H1 (cell line): ENCODE measurements at regions not wholly inside any gene's neighbourhood (a gene's known extent, or its start where the extent isn't known, plus 50 kb on each side); places are given as distances from the start of the nearest gene placed in this dataset.

Source experiments
- EP300 ChIP-seq, 2 experiments: IDR thresholded peaks; 1 replicate in 1 of 2; 2 replicates in 1 of 2; pipeline ENCODE4 v1.6.1; 2011 to 2012; ENCODE audit warnings: low read depth in 2 of 2, low read length in 2 of 2, mild to moderate bottlenecking in 2 of 2, borderline replicate concordance in 1 of 2, inconsistent platforms in 1 of 2, moderate library complexity in 1 of 2
- EZH2 ChIP-seq: fragments of 200-600 bp; sonication (generic); IDR thresholded peaks from 2 replicates; pipeline ENCODE4 v1.7.1; 2012; ENCODE audit warnings: low read depth, mild to moderate bottlenecking, moderate library complexity, low read length, inconsistent platforms; ENCODE audit not compliant: severe bottlenecking
- GTF2F1 ChIP-seq: IDR thresholded peaks from 2 replicates; pipeline ENCODE4 v1.6.1; 2012; ENCODE audit warnings: low read depth, low read length, improper control_type of control experiment, borderline replicate concordance
- NRF1 ChIP-seq: IDR thresholded peaks from 2 replicates; pipeline ENCODE4 v1.6.1; 2011; ENCODE audit warnings: mild to moderate bottlenecking, low read depth, low read length, improper control_type of control experiment
- POLR2A ChIP-seq, 2 experiments: IDR thresholded peaks; 1 replicate in 1 of 2; 2 replicates in 1 of 2; pipeline ENCODE4 v1.6.1; 2011; ENCODE audit warnings: low read depth in 2 of 2, low read length in 2 of 2, mild to moderate bottlenecking in 2 of 2; ENCODE audit errors: control extremely low read depth in 1 of 2
- RXRA ChIP-seq: IDR thresholded peaks from 2 replicates; pipeline ENCODE4 v1.6.1; 2011; ENCODE audit warnings: low read depth, mild to moderate bottlenecking, low read length, moderate library complexity; ENCODE audit not compliant: insufficient read depth
- TEAD4 ChIP-seq: IDR thresholded peaks from 2 replicates; pipeline ENCODE4 v1.6.1; 2012; ENCODE audit warnings: low read depth, low read length, inconsistent platforms, mixed read lengths
- TF ChIP-seq, protein P1 (sequence below), 3 experiments: IDR thresholded peaks; 1 replicate in 2 of 3; 2 replicates in 1 of 3; pipeline versions ENCODE4 v1.5.1 to v1.6.1; 2011; ENCODE audit warnings: low read length in 3 of 3, mild to moderate bottlenecking in 3 of 3, inconsistent platforms in 2 of 3, low read depth in 1 of 3, moderate library complexity in 1 of 3; ENCODE audit not compliant: insufficient read depth in 1 of 3; ENCODE audit errors: control extremely low read depth in 1 of 3

- TF ChIP-seq GTF2F1 (no peak), NRF1 (no peak), TEAD4 (no peak), RXRA (no peak), POLR2A (IDR thresholded peaks at IDR 0.05; ENCODE audit: control extremely low read depth in 1 of 2, low read depth in 2 of 2, low read length in 2 of 2) (no peak), EZH2 (no peak), EP300 (IDR thresholded peaks at IDR 0.05; ENCODE audit: borderline replicate concordance in 1 of 2, low read depth in 2 of 2, low read length in 2 of 2) (no peak)
- TF ChIP-seq, protein P1, sequence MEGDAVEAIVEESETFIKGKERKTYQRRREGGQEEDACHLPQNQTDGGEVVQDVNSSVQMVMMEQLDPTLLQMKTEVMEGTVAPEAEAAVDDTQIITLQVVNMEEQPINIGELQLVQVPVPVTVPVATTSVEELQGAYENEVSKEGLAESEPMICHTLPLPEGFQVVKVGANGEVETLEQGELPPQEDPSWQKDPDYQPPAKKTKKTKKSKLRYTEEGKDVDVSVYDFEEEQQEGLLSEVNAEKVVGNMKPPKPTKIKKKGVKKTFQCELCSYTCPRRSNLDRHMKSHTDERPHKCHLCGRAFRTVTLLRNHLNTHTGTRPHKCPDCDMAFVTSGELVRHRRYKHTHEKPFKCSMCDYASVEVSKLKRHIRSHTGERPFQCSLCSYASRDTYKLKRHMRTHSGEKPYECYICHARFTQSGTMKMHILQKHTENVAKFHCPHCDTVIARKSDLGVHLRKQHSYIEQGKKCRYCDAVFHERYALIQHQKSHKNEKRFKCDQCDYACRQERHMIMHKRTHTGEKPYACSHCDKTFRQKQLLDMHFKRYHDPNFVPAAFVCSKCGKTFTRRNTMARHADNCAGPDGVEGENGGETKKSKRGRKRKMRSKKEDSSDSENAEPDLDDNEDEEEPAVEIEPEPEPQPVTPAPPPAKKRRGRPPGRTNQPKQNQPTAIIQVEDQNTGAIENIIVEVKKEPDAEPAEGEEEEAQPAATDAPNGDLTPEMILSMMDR (IDR thresholded peaks at IDR 0.05; ENCODE audit: control extremely low read depth in 1 of 3, insufficient read depth in 1 of 3, low read depth in 1 of 3, low read length in 3 of 3), result no peak
Observed at GRCh38 chr5:106451998-106452397, 1218.7 kb downstream of the EFNA5 start.
